Loucy (cell line): ENCODE measurements at regions not wholly inside any gene's neighbourhood (a gene's known extent, or its start where the extent isn't known, plus 50 kb on each side); places are given as distances from the start of the nearest gene placed in this dataset.

Experiments used
- H2AFZ ChIP-seq: fragments of 200-600 bp; sonication (generic); 2 replicates; pipeline ENCODE4 v1.6.0; 2016; ENCODE audit warnings: antibody characterized with exemption, mild to moderate bottlenecking, low read length, moderate library complexity
- H3F3A ChIP-seq: fragments of 200-600 bp; 2 replicates; pipeline ENCODE4 v1.6.0; 2016; ENCODE audit warnings: antibody characterized with exemption, low read depth, mild to moderate bottlenecking
- H3K27me3 ChIP-seq: fragments of 200-600 bp; sonication (generic); 2 replicates; pipeline ENCODE4 v1.6.1; 2014; ENCODE audit warnings: low read length, mild to moderate bottlenecking; ENCODE audit not compliant: insufficient read depth, poor library complexity, severe bottlenecking
- H3K36me3 ChIP-seq: fragments of 200-600 bp; sonication (generic); 2 replicates; pipeline ENCODE4 v1.6.1; 2016; ENCODE audit warnings: low read length; ENCODE audit not compliant: insufficient read depth
- H3K4me1 ChIP-seq: fragments of 200-600 bp; sonication (generic); 2 replicates; pipeline ENCODE4 v1.5.1; 2014; ENCODE audit warnings: low read length, mild to moderate bottlenecking; ENCODE audit not compliant: insufficient read depth, poor library complexity, severe bottlenecking
- H3K4me2 ChIP-seq: fragments of 200-600 bp; sonication (generic); 2 replicates; pipeline ENCODE4 v1.6.0; 2014; ENCODE audit warnings: antibody characterized with exemption, low read length, low read depth, mild to moderate bottlenecking; ENCODE audit not compliant: poor library complexity, severe bottlenecking
- H3K4me3 ChIP-seq: fragments of 200-600 bp; sonication (generic); 2 replicates; pipeline ENCODE4 v1.5.1; 2014; ENCODE audit warnings: low read length, mild to moderate bottlenecking, mixed read lengths; ENCODE audit not compliant: poor library complexity, severe bottlenecking
- H3K79me2 ChIP-seq: fragments of 200-600 bp; sonication (generic); 2 replicates; pipeline ENCODE4 v1.6.1; 2014; ENCODE audit warnings: low read length; ENCODE audit not compliant: insufficient read depth
- H3K9ac ChIP-seq: fragments of 200-600 bp; sonication (generic); 2 replicates; pipeline ENCODE4 v1.6.0; 2014; ENCODE audit warnings: mild to moderate bottlenecking, low read depth, low read length, moderate library complexity; ENCODE audit not compliant: poor library complexity, severe bottlenecking
- H3K9me2 ChIP-seq: fragments of 200-600 bp; sonication (generic); replicated peaks from 2 replicates; pipeline ENCODE4 v1.6.1; 2016; ENCODE audit warnings: low read depth, low read length, mixed read lengths
- H3K9me3 ChIP-seq: fragments of 200-600 bp; sonication (generic); 2 replicates; pipeline ENCODE4 v1.6.1; 2014; ENCODE audit warnings: mild to moderate bottlenecking, antibody characterized with exemption, low read length, low read depth; ENCODE audit not compliant: insufficient read depth
- H4K20me1 ChIP-seq: fragments of 200-600 bp; sonication (generic); 2 replicates; pipeline ENCODE4 v1.6.0; 2014; ENCODE audit warnings: antibody characterized with exemption, low read length, mild to moderate bottlenecking; ENCODE audit not compliant: insufficient read depth, poor library complexity, severe bottlenecking
- EZH2phosphoT487 ChIP-seq: fragments of 200-600 bp; IDR thresholded peaks from 2 replicates; pipeline ENCODE4 v1.6.1; 2018; ENCODE audit warnings: antibody characterized with exemption, mild to moderate bottlenecking, moderate library complexity, borderline replicate concordance
- TF ChIP-seq, protein P1 (sequence below): fragments of 200-600 bp; sonication (generic); conservative IDR thresholded peaks from 2 replicates; pipeline ENCODE4 v1.5.1; 2014; ENCODE audit warnings: mild to moderate bottlenecking, antibody characterized with exemption, low read length

DNA sequence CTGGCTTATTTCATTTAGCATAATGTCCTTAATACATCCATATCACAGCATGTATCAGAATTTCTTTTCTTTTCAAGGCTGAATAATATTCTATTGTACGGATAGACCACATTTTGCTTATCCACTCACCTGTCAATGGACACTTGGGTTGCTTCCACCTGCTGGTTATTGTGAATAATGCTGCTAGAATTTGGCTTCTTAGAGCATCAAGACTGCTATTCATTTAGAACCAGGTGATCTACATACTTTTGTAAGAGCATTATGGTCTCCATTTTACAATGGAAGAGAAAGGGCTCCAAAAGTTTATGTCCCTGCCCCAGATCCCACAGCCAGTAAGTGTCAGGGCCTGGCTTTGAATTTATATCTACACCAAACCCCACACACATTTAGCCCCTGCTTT, 100.7 kb upstream of the CD82 start:
- Histone ChIP-seq H3K9me2 (no peaks in the 10 kb centered on the region), H4K20me1 (no peaks in the 10 kb centered on the region), H3F3A (no peaks in the 10 kb centered on the region), H3K4me3 (no peak overlapping the region), H3K27me3 (no peaks in the 10 kb centered on the region), H3K4me2 (no peak overlapping the region), H3K79me2 (no peaks in the 10 kb centered on the region), H3K9me3 (no peaks in the 10 kb centered on the region; the same call in 1 of the 2 replicates), H3K36me3 (no peaks in the 10 kb centered on the region), H3K9ac (no peak overlapping the region), H2AFZ (no peak overlapping the region), H3K4me1 (no peaks in the 10 kb centered on the region)
- TF ChIP-seq, protein P1, sequence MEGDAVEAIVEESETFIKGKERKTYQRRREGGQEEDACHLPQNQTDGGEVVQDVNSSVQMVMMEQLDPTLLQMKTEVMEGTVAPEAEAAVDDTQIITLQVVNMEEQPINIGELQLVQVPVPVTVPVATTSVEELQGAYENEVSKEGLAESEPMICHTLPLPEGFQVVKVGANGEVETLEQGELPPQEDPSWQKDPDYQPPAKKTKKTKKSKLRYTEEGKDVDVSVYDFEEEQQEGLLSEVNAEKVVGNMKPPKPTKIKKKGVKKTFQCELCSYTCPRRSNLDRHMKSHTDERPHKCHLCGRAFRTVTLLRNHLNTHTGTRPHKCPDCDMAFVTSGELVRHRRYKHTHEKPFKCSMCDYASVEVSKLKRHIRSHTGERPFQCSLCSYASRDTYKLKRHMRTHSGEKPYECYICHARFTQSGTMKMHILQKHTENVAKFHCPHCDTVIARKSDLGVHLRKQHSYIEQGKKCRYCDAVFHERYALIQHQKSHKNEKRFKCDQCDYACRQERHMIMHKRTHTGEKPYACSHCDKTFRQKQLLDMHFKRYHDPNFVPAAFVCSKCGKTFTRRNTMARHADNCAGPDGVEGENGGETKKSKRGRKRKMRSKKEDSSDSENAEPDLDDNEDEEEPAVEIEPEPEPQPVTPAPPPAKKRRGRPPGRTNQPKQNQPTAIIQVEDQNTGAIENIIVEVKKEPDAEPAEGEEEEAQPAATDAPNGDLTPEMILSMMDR: peak; percentile 33
- no peak for TF ChIP-seq EZH2phosphoT487

DNA sequence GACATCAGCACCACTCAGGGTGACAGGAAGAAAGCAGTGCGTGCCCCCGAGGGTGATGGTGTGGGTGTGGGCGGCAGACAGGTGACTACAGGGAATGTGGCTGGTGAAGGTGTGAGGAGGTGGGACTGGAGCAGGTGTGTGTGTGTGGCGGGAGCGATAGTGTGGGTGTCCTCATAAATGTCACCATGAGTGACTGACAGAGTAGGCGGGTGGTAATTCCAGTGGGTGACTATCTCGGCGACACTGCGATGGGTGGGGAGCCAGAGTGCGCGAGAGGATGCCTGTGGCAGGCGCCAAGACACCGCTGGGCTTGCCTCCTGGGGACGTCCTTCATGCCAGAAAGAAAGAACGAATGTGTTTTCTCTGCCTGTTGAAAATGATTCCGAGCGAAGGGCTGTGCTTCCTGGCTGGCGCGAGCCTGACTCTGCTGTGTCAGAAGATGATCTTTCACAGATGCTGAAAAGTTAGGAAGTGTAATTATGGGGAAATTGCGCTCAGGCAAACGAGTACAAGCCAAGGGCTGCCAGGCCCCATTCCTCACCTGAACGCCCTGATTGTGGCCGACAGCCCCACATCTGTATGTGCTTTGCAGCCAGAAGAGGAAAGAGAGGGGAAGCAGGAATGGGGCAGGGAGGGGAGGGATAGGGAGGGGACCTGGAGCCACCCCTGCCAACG, 98.8 kb upstream of the CD82 start:
- Histone ChIP-seq H3K36me3 (no peaks in the 10 kb centered on the region), H4K20me1 (no peaks in the 10 kb centered on the region), H3K4me1 (no peaks in the 10 kb centered on the region), H3F3A (no peaks in the 10 kb centered on the region), H3K9me3 (no peaks in the 10 kb centered on the region; the same call in 1 of the 2 replicates), H3K79me2 (no peaks in the 10 kb centered on the region), H3K4me2 (no peak overlapping the region), H3K4me3 (no peak overlapping the region), H3K27me3 (no peaks in the 10 kb centered on the region), H2AFZ (no peak overlapping the region), H3K9me2 (no peaks in the 10 kb centered on the region), H3K9ac (no peak overlapping the region)
- no peak for TF ChIP-seq EZH2phosphoT487
- TF ChIP-seq, protein P1: no peak

DNA sequence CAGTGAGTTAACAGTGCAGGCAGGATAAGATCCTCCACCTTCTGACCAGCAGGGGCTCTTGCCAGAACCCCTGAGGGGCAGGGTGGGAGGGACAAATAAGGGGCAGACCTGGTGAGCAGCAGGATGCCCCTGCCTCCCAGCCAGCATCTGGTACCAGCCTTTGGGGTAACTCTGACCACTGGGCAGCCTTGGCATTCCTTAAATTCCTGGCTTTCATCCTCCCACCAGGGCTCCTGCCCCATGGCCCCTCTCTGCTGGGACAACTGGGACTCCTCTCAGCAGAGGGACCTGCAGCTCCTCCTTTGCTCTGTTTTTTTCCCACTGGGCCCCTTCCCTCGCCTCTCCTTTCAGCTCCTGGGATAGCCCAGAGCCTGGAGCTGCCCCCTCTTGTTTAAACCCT, 98.0 kb upstream of the CD82 start:
- H3K4me3 ChIP-seq: no peak overlapping the region
- H2AFZ ChIP-seq: no peak overlapping the region
- H3K4me2 ChIP-seq: no peak overlapping the region
- H3K79me2 ChIP-seq: no peaks in the 10 kb centered on the region
- no peaks in the 10 kb centered on the region for H3K36me3 ChIP-seq
- no peaks in the 10 kb centered on the region for H3K4me1 ChIP-seq
- no peak overlapping the region for H3K9ac ChIP-seq
- no peaks in the 10 kb centered on the region for H3K9me2 ChIP-seq
- H3K9me3 ChIP-seq: no peaks in the 10 kb centered on the region; the same call in 1 of the 2 replicates
- H3K27me3 ChIP-seq: no peaks in the 10 kb centered on the region
- H3F3A ChIP-seq: no peaks in the 10 kb centered on the region
- H4K20me1 ChIP-seq: no peaks in the 10 kb centered on the region
- TF ChIP-seq, protein P1: no peak
- no peak for TF ChIP-seq EZH2phosphoT487
